ENCODE measurements at regions not wholly inside any gene's neighbourhood (a gene's known extent, or its start where the extent isn't known, plus 50 kb on each side); places are given as distances from the start of the nearest gene placed in this dataset.

DNA sequence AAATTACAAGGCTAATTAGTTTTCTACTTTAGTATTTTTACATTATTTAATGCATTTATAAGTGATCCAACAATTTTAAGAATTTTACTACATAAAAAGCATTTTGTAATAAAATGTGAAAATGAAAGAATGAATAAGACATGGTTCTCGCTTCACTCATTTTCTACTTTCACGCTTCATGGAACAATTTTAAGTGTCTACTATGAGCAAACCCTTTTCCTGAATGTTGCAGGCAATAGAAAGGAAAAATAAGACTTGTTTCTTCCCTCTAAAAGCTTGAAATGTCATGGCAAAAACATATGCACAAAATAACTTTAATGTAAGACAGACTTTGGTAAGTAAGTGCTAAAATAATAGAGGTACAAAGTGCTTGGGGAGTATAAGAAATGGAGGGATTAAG lies 205.7 kb upstream of the HMGA2 start:
- CTCF ChIA-PET = interaction anchor here (1.2 kb wide), 1 partner anchor 16 kb away, joined by 3 read pairs; no protein-coding TSS in a partner anchor
- no peaks in the 10 kb centered on the region for H3K9me3 ChIP-seq (ENCODE audit: control insufficient read depth, insufficient read depth, low read length)
- TF ChIP-seq, protein P1, sequence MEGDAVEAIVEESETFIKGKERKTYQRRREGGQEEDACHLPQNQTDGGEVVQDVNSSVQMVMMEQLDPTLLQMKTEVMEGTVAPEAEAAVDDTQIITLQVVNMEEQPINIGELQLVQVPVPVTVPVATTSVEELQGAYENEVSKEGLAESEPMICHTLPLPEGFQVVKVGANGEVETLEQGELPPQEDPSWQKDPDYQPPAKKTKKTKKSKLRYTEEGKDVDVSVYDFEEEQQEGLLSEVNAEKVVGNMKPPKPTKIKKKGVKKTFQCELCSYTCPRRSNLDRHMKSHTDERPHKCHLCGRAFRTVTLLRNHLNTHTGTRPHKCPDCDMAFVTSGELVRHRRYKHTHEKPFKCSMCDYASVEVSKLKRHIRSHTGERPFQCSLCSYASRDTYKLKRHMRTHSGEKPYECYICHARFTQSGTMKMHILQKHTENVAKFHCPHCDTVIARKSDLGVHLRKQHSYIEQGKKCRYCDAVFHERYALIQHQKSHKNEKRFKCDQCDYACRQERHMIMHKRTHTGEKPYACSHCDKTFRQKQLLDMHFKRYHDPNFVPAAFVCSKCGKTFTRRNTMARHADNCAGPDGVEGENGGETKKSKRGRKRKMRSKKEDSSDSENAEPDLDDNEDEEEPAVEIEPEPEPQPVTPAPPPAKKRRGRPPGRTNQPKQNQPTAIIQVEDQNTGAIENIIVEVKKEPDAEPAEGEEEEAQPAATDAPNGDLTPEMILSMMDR (IDR thresholded peaks at IDR 0.05; ENCODE audit: low read depth, low read length) = no peak
- H3K4me3 ChIP-seq (ENCODE audit: low read depth, low read length) = no peak overlapping the region
- DNase-seq (ENCODE audit: low read depth, low spot score) = no peak
- no peaks in the 10 kb centered on the region for H3K27me3 ChIP-seq (ENCODE audit: control insufficient read depth, insufficient read depth, low read length)
- H3K27ac ChIP-seq (ENCODE audit: low read depth, low read length) = no peak overlapping the region
- POLR2A ChIA-PET = no interaction called here

DNA sequence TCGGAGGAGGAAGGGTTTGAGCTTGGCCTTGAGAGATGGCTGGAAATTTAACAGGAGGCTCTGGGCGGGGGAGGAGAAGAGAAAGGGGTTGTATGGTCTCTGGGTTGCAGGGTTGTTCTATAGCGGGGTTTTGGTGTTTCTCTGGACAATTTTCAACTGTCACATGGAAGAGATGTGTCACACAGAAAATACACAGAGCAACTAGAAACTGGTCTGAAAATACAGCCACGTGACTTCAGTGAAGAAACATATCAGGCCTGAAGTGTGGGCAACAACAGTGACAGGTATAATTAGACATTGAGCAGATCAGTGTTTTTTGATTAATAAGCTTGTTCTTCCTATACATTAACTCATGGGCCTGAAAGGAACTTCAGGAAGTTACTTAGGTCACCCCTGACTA lies 205.3 kb upstream of the HMGA2 start:
- no peak overlapping the region for H3K27ac ChIP-seq (ENCODE audit: low read depth, low read length)
- H3K27me3 ChIP-seq (ENCODE audit: control insufficient read depth, insufficient read depth, low read length) = no peaks in the 10 kb centered on the region
- H3K4me3 ChIP-seq (ENCODE audit: low read depth, low read length) = no peak overlapping the region
- no peak for DNase-seq (ENCODE audit: low read depth, low spot score)
- CTCF ChIA-PET = interaction anchor here (1.2 kb wide), 1 partner anchor 16 kb away, joined by 3 read pairs; no protein-coding TSS in a partner anchor
- H3K9me3 ChIP-seq (ENCODE audit: control insufficient read depth, insufficient read depth, low read length) = no peaks in the 10 kb centered on the region
- POLR2A ChIA-PET = no interaction called here
- TF ChIP-seq, protein P1 (IDR thresholded peaks at IDR 0.05; ENCODE audit: low read depth, low read length) = no peak

DNA sequence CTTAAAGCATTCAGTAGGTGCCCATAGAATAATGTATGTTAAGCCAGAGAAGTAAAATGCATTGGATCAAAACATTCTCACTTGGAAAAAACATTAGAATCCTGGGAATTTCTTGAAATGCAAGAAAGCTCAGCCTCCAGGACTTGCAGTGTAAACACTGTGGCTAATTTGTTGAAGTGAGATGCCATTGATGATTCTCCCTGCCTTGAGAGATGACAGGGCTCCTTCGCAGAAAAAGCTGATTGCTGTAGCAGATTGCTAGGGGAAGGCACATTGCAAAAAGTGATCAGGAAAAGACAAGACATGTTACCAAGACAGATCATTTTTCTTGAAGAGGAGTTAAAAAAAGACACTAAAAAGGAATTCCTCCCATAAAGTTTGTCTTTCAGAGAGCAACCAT lies 204.2 kb upstream of the HMGA2 start:
- TF ChIP-seq, protein P1 (IDR thresholded peaks at IDR 0.05; ENCODE audit: low read depth, low read length) = no peak
- ChIA-PET CTCF (interaction anchor here (0.5 to 3.2 kb wide), 3 partner anchors 11 to 63 kb away, joined by 3 to 16 read pairs (median 5); no protein-coding TSS in a partner anchor), POLR2A (interaction anchor here (0.7 to 1.9 kb wide), 2 partner anchors 11 to 17 kb away, joined by 5 read pairs; no protein-coding TSS in a partner anchor)
- no peak for DNase-seq (ENCODE audit: low read depth, low spot score)
- Histone ChIP-seq H3K9me3 (ENCODE audit: control insufficient read depth, insufficient read depth, low read length) (no peaks in the 10 kb centered on the region), H3K27me3 (ENCODE audit: control insufficient read depth, insufficient read depth, low read length) (no peaks in the 10 kb centered on the region), H3K4me3 (ENCODE audit: low read depth, low read length) (no peak overlapping the region), H3K27ac (ENCODE audit: low read depth, low read length) (no peak overlapping the region)

DNA sequence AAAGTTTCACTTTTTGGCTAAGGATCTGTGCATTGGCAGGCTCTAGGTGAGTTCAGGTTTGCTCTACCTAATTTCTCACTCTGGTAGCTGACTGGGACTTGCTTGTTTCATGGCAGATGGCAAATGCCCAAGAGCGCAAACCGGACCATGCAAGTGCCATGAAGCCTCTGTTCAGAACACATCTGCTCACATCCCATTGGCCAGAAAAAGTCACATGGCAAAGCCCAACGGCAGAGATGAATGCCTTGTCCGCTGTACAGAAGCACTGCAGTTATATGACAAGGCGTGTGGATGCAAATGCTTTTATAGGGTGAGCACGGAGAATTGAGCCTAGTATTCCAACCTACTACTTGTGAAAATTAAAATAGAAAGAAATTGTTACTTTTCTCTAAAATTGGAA lies 202.2 kb upstream of the HMGA2 start:
- POLR2A ChIA-PET = no interaction called here
- TF ChIP-seq, protein P1 (IDR thresholded peaks at IDR 0.05; ENCODE audit: low read depth, low read length) = no peak

DNA sequence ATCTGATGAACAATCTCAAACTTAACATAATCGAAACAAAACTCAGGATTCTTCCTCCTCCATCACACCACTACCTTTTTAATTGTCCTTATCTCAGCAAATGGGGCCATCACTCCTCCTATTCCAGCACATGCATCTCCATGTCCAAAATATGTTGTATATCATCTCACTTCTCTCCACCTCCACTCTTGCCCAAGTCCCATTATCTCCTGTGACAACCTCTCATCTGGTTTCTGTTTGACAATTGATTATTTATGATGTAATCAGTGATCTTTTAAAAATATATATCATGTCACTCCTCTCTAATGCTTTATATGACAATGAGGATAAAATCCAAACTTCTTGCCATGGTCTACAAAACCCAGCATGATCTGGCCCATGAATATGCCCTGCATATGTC lies 200.8 kb upstream of the HMGA2 start:
- H3K4me3 ChIP-seq (ENCODE audit: low read depth, low read length) = no peak overlapping the region
- no peak overlapping the region for H3K27ac ChIP-seq (ENCODE audit: low read depth, low read length)
- no peak for DNase-seq (ENCODE audit: low read depth, low spot score)
- peaks cover 4% of the 10 kb centered on the region; the same call in 1 of the 2 replicates for H3K9me3 ChIP-seq (ENCODE audit: control insufficient read depth, insufficient read depth, low read length)
- no peaks in the 10 kb centered on the region for H3K27me3 ChIP-seq (ENCODE audit: control insufficient read depth, insufficient read depth, low read length)
- POLR2A ChIA-PET = no interaction called here
- TF ChIP-seq, protein P1 (IDR thresholded peaks at IDR 0.05; ENCODE audit: low read depth, low read length) = no peak
- CTCF ChIA-PET = no interaction called here

More for the DNA sequence above, 202.2 kb upstream of the HMGA2 start:
- H3K27me3 ChIP-seq (ENCODE audit: control insufficient read depth, insufficient read depth, low read length) = no peaks in the 10 kb centered on the region
- no peak overlapping the region for H3K4me3 ChIP-seq (ENCODE audit: low read depth, low read length)
- H3K9me3 ChIP-seq (ENCODE audit: control insufficient read depth, insufficient read depth, low read length) = no peaks in the 10 kb centered on the region
- CTCF ChIA-PET = interaction anchor here (3.2 kb wide), 1 partner anchor 20 kb away, joined by 16 read pairs; no protein-coding TSS in a partner anchor
- no peak overlapping the region for H3K27ac ChIP-seq (ENCODE audit: low read depth, low read length)
- DNase-seq (ENCODE audit: low read depth, low spot score) = no peak
